Osteoblast (primary cell): ENCODE measurements at regions not wholly inside any gene's neighbourhood (a gene's known extent, or its start where the extent isn't known, plus 50 kb on each side); places are given as distances from the start of the nearest gene placed in this dataset.
"Not testable (repeated sequence)": the region's sequence is repeated elsewhere in the genome, so short reads cannot be mapped to it uniquely, and the experiment has no call there.

Experiments
- DNase-seq: peaks from one replicate; pipeline ENCODE4 v3.0.0; 2011; ENCODE audit warnings: low spot score, mixed read lengths; ENCODE audit not compliant: insufficient read length; ENCODE audit errors: missing footprints
- H2AFZ ChIP-seq: 2 replicates; pipeline ENCODE4 v1.6.0; 2011; ENCODE audit warnings: mild to moderate bottlenecking, low read length
- H3K27ac ChIP-seq: 2 replicates; pipeline ENCODE4 v1.5.1; 2011; ENCODE audit warnings: mild to moderate bottlenecking, low read depth, low read length, moderate library complexity
- H3K27me3 ChIP-seq: 2 replicates; pipeline ENCODE4 v1.6.0; 2012; ENCODE audit warnings: mild to moderate bottlenecking, control low read depth, inconsistent platforms, low read length, moderate library complexity; ENCODE audit not compliant: insufficient read depth
- H3K36me3 ChIP-seq: 2 replicates; pipeline ENCODE4 v1.5.1; 2011; ENCODE audit warnings: mild to moderate bottlenecking, low read length, control low read depth, moderate library complexity; ENCODE audit not compliant: insufficient read depth
- H3K4me1 ChIP-seq: 2 replicates; pipeline ENCODE4 v1.5.1; 2011; ENCODE audit warnings: mild to moderate bottlenecking, low read length, control low read depth, moderate library complexity; ENCODE audit not compliant: insufficient read depth
- H3K4me2 ChIP-seq: 2 replicates; pipeline ENCODE4 v1.6.0; 2011; ENCODE audit warnings: mild to moderate bottlenecking, low read length; ENCODE audit not compliant: insufficient read depth
- H3K4me3 ChIP-seq: fragments of 200-600 bp; sonication (generic); 3 replicates; pipeline ENCODE4 v1.5.1; 2012; ENCODE audit warnings: mild to moderate bottlenecking, low read length, inconsistent platforms; ENCODE audit not compliant: insufficient read depth
- H3K79me2 ChIP-seq: 2 replicates; pipeline ENCODE4 v1.6.0; 2012; ENCODE audit warnings: mild to moderate bottlenecking, low read length, control low read depth, inconsistent platforms; ENCODE audit not compliant: insufficient read depth
- H3K9me3 ChIP-seq: 2 replicates; pipeline ENCODE4 v1.5.1; 2011; ENCODE audit warnings: low read depth, low read length, control low read depth
- H4K20me1 ChIP-seq: 2 replicates; pipeline ENCODE4 v1.6.0; 2012; ENCODE audit warnings: mild to moderate bottlenecking, low read length, control low read depth; ENCODE audit not compliant: insufficient read depth
- CTCF ChIP-seq: IDR thresholded peaks from 2 replicates; pipeline ENCODE4 v1.5.1; 2011; ENCODE audit warnings: mild to moderate bottlenecking, low read depth, low read length, moderate library complexity; ENCODE audit errors: extremely low read depth

GRCh38 chr1:64403331-64403730 is 66.6 kb upstream of the CACHD1 start:
- Histone ChIP-seq H3K4me3 (no peak overlapping the region), H3K9me3 (no peaks in the 10 kb centered on the region), H3K36me3 (no peaks in the 10 kb centered on the region), H3K79me2 (no peaks in the 10 kb centered on the region), H3K27ac (no peak overlapping the region), H3K4me1 (no peaks in the 10 kb centered on the region), H3K4me2 (no peak overlapping the region), H3K27me3 (peaks cover 8% of the 10 kb centered on the region), H4K20me1 (no peaks in the 10 kb centered on the region), H2AFZ (no peak overlapping the region)
- no peak for DNase-seq
- TF ChIP-seq CTCF = no peak

DNA sequence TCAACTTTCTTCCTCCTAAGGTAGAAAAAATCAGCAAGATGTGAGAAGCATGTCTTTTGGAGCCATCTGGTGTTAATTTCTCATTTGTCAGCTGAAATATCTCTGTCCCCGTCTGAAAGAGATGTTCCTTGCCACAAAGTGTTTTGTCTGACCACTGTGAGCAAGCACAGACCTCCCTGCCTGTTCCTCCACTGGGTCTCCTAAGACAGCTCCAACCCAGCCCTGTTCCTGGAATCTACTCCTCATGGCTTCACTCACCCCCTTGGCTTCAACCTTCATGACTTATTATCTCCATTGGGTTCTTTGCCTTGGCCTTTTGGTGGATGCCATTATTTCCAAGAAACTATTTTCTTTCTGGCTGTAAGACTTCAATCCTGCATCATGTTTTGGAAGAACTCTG is 65.7 kb upstream of the CACHD1 start:
- Histone ChIP-seq H3K4me2 (no peak overlapping the region), H3K27ac (no peak overlapping the region), H3K9me3 (no peaks in the 10 kb centered on the region), H3K4me3 (no peak overlapping the region), H3K79me2 (no peaks in the 10 kb centered on the region), H4K20me1 (no peaks in the 10 kb centered on the region), H3K4me1 (no peaks in the 10 kb centered on the region), H3K27me3 (peaks cover 8% of the 10 kb centered on the region), H3K36me3 (no peaks in the 10 kb centered on the region), H2AFZ (no peak overlapping the region)
- TF ChIP-seq CTCF = no peak
- DNase-seq = no peak

DNA sequence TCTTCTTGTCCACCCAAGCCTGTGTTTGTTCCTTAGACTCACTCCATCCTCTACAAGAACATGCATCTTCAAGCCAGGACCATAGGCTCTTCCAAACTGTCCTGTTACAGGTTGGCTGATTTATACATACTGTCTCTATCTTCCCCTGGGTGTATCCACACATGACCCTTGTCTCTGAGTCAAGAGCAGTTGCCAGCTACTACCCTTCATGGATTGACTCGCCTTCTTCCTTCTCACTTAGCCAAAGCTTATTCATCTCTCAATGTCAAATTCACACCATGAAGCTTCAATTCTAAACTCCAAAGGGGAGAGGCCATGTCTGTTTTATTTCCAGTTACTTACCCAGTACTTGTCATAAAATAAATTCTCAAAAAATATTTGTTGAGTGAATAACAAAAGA is 64.1 kb upstream of the CACHD1 start:
- no peak overlapping the region for H3K4me3 ChIP-seq
- no peaks in the 10 kb centered on the region for H3K79me2 ChIP-seq
- H3K4me2 ChIP-seq = no peak overlapping the region
- H4K20me1 ChIP-seq = no peaks in the 10 kb centered on the region
- no peak for TF ChIP-seq CTCF
- no peak overlapping the region for H2AFZ ChIP-seq
- no peaks in the 10 kb centered on the region for H3K9me3 ChIP-seq
- no peak for DNase-seq
- H3K4me1 ChIP-seq = no peaks in the 10 kb centered on the region
- no peaks in the 10 kb centered on the region for H3K27me3 ChIP-seq
- no peaks in the 10 kb centered on the region for H3K36me3 ChIP-seq
- H3K27ac ChIP-seq = no peak overlapping the region

- DNase-seq = no peak
- no peak overlapping the region for H3K27ac ChIP-seq
- no peak overlapping the region for H3K4me3 ChIP-seq
- H2AFZ ChIP-seq = no peak overlapping the region
- no peak for TF ChIP-seq CTCF
- no peaks in the 10 kb centered on the region for H3K9me3 ChIP-seq
- no peaks in the 10 kb centered on the region for H3K4me1 ChIP-seq
- no peaks in the 10 kb centered on the region for H4K20me1 ChIP-seq
- H3K36me3 ChIP-seq = no peaks in the 10 kb centered on the region
- no peaks in the 10 kb centered on the region for H3K27me3 ChIP-seq
- no peaks in the 10 kb centered on the region for H3K79me2 ChIP-seq
- no peak overlapping the region for H3K4me2 ChIP-seq
Observed at GRCh38 chr1:64410217-64410616, 59.7 kb upstream of the CACHD1 start.

DNA sequence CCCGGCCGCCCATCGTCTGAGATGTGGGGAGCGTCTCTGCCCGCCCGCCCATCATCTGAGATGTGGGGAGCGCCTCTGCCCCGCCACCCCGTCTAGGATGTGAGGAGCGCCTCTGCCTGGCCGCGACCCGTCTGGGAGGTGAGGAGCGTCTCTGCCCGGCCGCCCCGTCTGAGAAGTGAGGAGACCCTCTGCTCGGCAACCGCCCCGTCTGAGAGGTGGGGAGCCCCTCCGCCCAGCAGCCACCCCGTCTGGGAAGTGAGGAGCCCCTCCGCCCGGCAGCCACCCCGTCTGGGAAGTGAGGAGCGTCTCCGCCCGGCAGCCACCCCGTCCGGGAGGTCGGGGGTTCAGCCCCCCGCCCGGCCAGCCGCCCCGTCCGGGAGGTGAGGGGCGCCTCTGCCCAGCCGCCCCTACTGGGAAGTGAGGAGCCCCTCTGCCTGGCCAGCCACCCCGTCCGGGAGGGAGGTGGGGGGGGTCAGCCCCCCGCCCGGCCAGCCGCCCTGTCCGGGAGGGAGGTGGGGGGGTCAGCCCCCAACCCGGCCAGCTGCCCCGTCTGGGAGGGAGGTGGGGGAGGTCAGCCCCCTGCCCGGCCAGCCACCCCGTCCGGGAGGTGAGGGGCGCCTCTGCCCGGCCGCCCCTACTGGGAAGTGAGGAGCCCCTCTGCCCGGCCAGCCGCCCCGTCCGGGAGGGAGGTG is 54.9 kb upstream of the CACHD1 start:
- H3K27ac ChIP-seq, DNase-seq, H3K4me1 ChIP-seq, H3K27me3 ChIP-seq, H3K4me3 ChIP-seq, H3K9me3 ChIP-seq, H2AFZ ChIP-seq, H3K36me3 ChIP-seq, H4K20me1 ChIP-seq, H3K4me2 ChIP-seq, H3K79me2 ChIP-seq: not testable (repeated sequence)
